ENCODE measurements at regions not wholly inside any gene's neighbourhood (a gene's known extent, or its start where the extent isn't known, plus 50 kb on each side); places are given as distances from the start of the nearest gene placed in this dataset.
"Not testable (repeated sequence)": the region's sequence is repeated elsewhere in the genome, so short reads cannot be mapped to it uniquely, and the experiment has no call there.

GRCh38 chr9:14989811-14990210, 79.6 kb upstream of the FREM1 start:
- TF ChIP-seq CTCF (IDR thresholded peaks at IDR 0.05), result no peak
- peaks cover 10 to 18% of the 10 kb centered on the region in 2 experiments for H3K4me1 ChIP-seq (ENCODE audit: control insufficient read depth in 1 of 2, insufficient read depth in 1 of 2, low read depth in 1 of 2, low read length in 1 of 2)
- no peak overlapping the region for H3K4me3 ChIP-seq (ENCODE audit: low read depth in 1 of 2, low read length in 1 of 2)
- no peaks in the 10 kb centered on the region for H3K9me3 ChIP-seq
- no peak overlapping the region for H3K27ac ChIP-seq
- H3K36me3 ChIP-seq, result no peaks in the 10 kb centered on the region
- H3K27me3 ChIP-seq, result peaks cover 20% of the 10 kb centered on the region

- Histone ChIP-seq H3K27me3 (peaks cover 15% of the 10 kb centered on the region), H3K4me1 (ENCODE audit: control insufficient read depth in 1 of 2, insufficient read depth in 1 of 2, low read depth in 1 of 2, low read length in 1 of 2) (peaks cover 10 to 15% of the 10 kb centered on the region in 2 experiments)
Observed at GRCh38 chr9:14989336-14989735, 79.1 kb upstream of the FREM1 start.

DNA sequence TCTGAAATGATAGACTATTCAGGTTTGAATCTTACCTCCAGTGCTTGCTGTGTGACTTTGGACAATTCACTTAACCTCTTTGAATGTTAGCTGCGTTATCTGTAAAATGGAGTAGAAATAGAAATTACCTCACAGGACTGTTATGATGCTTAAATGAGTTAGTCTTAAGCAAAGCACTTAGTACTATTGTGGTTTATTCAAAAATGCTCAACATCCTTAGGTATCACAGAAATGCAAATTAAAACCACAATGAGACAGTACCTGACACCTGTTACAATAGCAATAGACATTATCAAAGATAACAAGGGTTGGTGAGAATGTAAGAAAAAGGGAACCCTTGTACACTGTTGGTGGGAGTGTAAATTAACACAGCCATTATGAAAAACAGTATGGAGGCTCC, 77.6 kb upstream of the FREM1 start:
- no peak overlapping the region for H3K4me3 ChIP-seq (ENCODE audit: low read depth in 1 of 2, low read length in 1 of 2)
- no peaks in the 10 kb centered on the region for H3K36me3 ChIP-seq
- H3K9me3 ChIP-seq, result no peaks in the 10 kb centered on the region
- peaks cover under 1% of the 10 kb centered on the region for H3K27me3 ChIP-seq
- H3K27ac ChIP-seq, result no peak overlapping the region
- no peak for TF ChIP-seq CTCF (IDR thresholded peaks at IDR 0.05)
- H3K4me1 ChIP-seq (ENCODE audit: control insufficient read depth in 1 of 2, insufficient read depth in 1 of 2, low read depth in 1 of 2, low read length in 1 of 2), result peaks cover 0 to under 1% of the 10 kb centered on the region in 2 experiments

More at GRCh38 chr9:14989336-14989735, 79.1 kb upstream of the FREM1 start:
- not testable (repeated sequence) for H3K27ac ChIP-seq; H3K4me3 ChIP-seq (ENCODE audit: low read depth in 1 of 2, low read length in 1 of 2); H3K36me3 ChIP-seq; H3K9me3 ChIP-seq

GRCh38 chr9:14985419-14985818, 75.2 kb upstream of the FREM1 start:
- TF ChIP-seq CTCF (IDR thresholded peaks at IDR 0.05), result no peak
- Histone ChIP-seq H3K9me3 (no peaks in the 10 kb centered on the region), H3K27ac (no peak overlapping the region)

GRCh38 chr9:14983599-14983998, 73.4 kb upstream of the FREM1 start:
- H3K27me3 ChIP-seq, result no peaks in the 10 kb centered on the region
- H3K27ac ChIP-seq, result no peak overlapping the region
- no peaks in the 10 kb centered on the region for H3K36me3 ChIP-seq
- H3K9me3 ChIP-seq, result no peaks in the 10 kb centered on the region
- H3K4me1 ChIP-seq (ENCODE audit: control insufficient read depth in 1 of 2, insufficient read depth in 1 of 2, low read depth in 1 of 2, low read length in 1 of 2), result no peaks in the 10 kb centered on the region
- no peak overlapping the region for H3K4me3 ChIP-seq (ENCODE audit: low read depth in 1 of 2, low read length in 1 of 2)
- no peak for TF ChIP-seq CTCF (IDR thresholded peaks at IDR 0.05)

More at GRCh38 chr9:14985419-14985818, 75.2 kb upstream of the FREM1 start:
- Histone ChIP-seq H3K36me3 (no peaks in the 10 kb centered on the region), H3K4me3 (ENCODE audit: low read depth in 1 of 2, low read length in 1 of 2) (no peak overlapping the region), H3K4me1 (ENCODE audit: control insufficient read depth in 1 of 2, insufficient read depth in 1 of 2, low read depth in 1 of 2, low read length in 1 of 2) (no peaks in the 10 kb centered on the region), H3K27me3 (no peaks in the 10 kb centered on the region)

DNA sequence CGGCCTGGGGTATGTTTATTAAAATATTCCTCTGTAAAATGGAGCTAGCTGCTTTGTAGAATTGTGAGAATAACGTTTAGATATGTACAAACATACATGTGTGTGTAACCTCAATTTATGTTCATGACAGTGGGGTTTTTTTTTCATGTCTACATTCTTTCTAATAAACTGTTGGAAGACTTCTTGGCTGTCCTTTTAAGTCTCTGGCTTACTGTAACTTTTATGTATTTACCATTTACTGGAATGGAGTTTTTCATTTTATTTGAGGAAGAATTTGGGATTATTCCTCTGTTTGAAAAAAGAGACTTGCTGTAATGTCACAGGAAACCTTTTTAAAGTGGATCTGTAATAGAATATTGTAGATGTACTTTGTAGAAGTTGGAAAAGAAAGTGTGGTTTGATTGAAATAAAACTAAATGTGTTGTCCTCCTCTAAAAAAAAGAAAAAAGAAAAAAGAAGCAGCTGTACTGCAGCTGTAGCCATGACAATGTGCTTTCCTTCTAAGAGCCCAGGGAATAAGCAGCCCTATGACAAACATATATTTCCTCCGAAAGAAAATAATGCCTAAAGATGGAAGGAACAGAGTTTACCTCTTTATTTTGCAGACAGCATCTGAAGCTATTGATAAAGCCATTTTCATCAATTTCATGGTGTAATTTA, 71.2 kb upstream of the FREM1 start:
- Histone ChIP-seq H3K27me3 (no peaks in the 10 kb centered on the region), H3K4me1 (ENCODE audit: control insufficient read depth in 1 of 2, insufficient read depth in 1 of 2, low read depth in 1 of 2, low read length in 1 of 2) (no peaks in the 10 kb centered on the region), H3K4me3 (ENCODE audit: low read depth in 1 of 2, low read length in 1 of 2) (no peak overlapping the region), H3K9me3 (no peaks in the 10 kb centered on the region), H3K36me3 (no peaks in the 10 kb centered on the region), H3K27ac (no peak overlapping the region)
- TF ChIP-seq CTCF (IDR thresholded peaks at IDR 0.05), result no peak

All from neutrophil (primary cell).